Fibroblast of the conjunctiva (primary cell): ENCODE measurements at regions not wholly inside any gene's neighbourhood (a gene's known extent, or its start where the extent isn't known, plus 50 kb on each side); places are given as distances from the start of the nearest gene placed in this dataset.
A peak's percentile ranks its signal among the peaks of the same experiment; 100 is the strongest.
"Not testable (repeated sequence)": the region's sequence is repeated elsewhere in the genome, so short reads cannot be mapped to it uniquely, and the experiment has no call there.

Source experiments
- DNase-seq: peaks from one replicate; pipeline ENCODE4 v3.0.0-alpha.2; 2010; ENCODE audit warnings: low read depth

GRCh38 chr16:22678311-22678710, 135.7 kb upstream of the HS3ST2 start:
- DNase-seq = no peak

GRCh38 chr16:22681554-22682291, 132.2 kb upstream of the HS3ST2 start:
- DNase-seq = no peak

- DNase-seq = no peak
These were observed 130.7 kb upstream of the HS3ST2 start for GRCh38 chr16:22683258-22683657.

- no peak for DNase-seq
These were observed 130.0 kb upstream of the HS3ST2 start for GRCh38 chr16:22683730-22684573.

GRCh38 chr16:22684574-22685458, 129.1 kb upstream of the HS3ST2 start:
- no peak for DNase-seq

GRCh38 chr16:22685459-22685830, 128.5 kb upstream of the HS3ST2 start:
- DNase-seq = no peak

GRCh38 chr16:22687031-22687530, 126.9 kb upstream of the HS3ST2 start:
- no peak for DNase-seq

- DNase-seq = no peak
These were observed 125.5 kb upstream of the HS3ST2 start for GRCh38 chr16:22688463-22688862.

- no peak for DNase-seq
These were observed 125.0 kb upstream of the HS3ST2 start for GRCh38 chr16:22688930-22689329.

- no peak for DNase-seq
These were observed 122.6 kb upstream of the HS3ST2 start for GRCh38 chr16:22691335-22691734.

GRCh38 chr16:22692034-22692433, 121.9 kb upstream of the HS3ST2 start:
- no peak for DNase-seq

- DNase-seq = no peak
These were observed 120.9 kb upstream of the HS3ST2 start for GRCh38 chr16:22692916-22693637.

GRCh38 chr16:22693638-22694340, 120.2 kb upstream of the HS3ST2 start:
- no peak for DNase-seq

- peak; percentile 56 for DNase-seq
These were observed 119.0 kb upstream of the HS3ST2 start for GRCh38 chr16:22694887-22695382.

GRCh38 chr16:22695773-22696172, 118.2 kb upstream of the HS3ST2 start:
- DNase-seq = not testable (repeated sequence)

GRCh38 chr16:22699356-22699755, 114.6 kb upstream of the HS3ST2 start:
- DNase-seq = no peak

- DNase-seq = no peak
These were observed 108.2 kb upstream of the HS3ST2 start for GRCh38 chr16:22705799-22706198.

- DNase-seq = no peak
These were observed 103.6 kb upstream of the HS3ST2 start for GRCh38 chr16:22710326-22710725.

GRCh38 chr16:22711847-22712246, 102.1 kb upstream of the HS3ST2 start:
- DNase-seq = no peak

- DNase-seq = no peak
These were observed 101.5 kb upstream of the HS3ST2 start for GRCh38 chr16:22712471-22712870.

GRCh38 chr16:22718598-22718997, 95.4 kb upstream of the HS3ST2 start:
- not testable (repeated sequence) for DNase-seq
